ENCODE measurements at regions not wholly inside any gene's neighbourhood (a gene's known extent, or its start where the extent isn't known, plus 50 kb on each side); places are given as distances from the start of the nearest gene placed in this dataset.

- ChIA-PET RAD21 (ENCODE audit: unreplicated experiment) (no interaction called here), POLR2A (no interaction called here), SMC1A (ENCODE audit: uncharacterized antibody, unreplicated experiment) (no interaction called here), CTCF (no interaction called here)
- ATAC-seq: no peak
- FAIRE-seq: no peak
- TF ChIP-seq CHD1 (IDR thresholded peaks at IDR 0.05; ENCODE audit: low read depth, low read length) (no peak), RELA (IDR thresholded peaks at IDR 0.05; ENCODE audit: borderline replicate concordance, partially characterized antibody) (no peak), NKRF (conservative IDR thresholded peaks at IDR 0.05) (no peak)
- TF ChIP-seq, protein P1, sequence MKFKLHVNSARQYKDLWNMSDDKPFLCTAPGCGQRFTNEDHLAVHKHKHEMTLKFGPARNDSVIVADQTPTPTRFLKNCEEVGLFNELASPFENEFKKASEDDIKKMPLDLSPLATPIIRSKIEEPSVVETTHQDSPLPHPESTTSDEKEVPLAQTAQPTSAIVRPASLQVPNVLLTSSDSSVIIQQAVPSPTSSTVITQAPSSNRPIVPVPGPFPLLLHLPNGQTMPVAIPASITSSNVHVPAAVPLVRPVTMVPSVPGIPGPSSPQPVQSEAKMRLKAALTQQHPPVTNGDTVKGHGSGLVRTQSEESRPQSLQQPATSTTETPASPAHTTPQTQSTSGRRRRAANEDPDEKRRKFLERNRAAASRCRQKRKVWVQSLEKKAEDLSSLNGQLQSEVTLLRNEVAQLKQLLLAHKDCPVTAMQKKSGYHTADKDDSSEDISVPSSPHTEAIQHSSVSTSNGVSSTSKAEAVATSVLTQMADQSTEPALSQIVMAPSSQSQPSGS (IDR thresholded peaks at IDR 0.05; ENCODE audit: low read length): no peak
- no TSS peak for BruUV-seq (replicated peaks)
- no peak for DNase-seq (ENCODE audit: low read depth, low spot score)
- Histone ChIP-seq H3K9me3 (replicated peaks; ENCODE audit: control insufficient read depth, insufficient read depth, low read length) (no peaks in the 10 kb centered on the region), H2AFZ (ENCODE audit: control insufficient read depth, low read depth, low read length) (no peak overlapping the region), H3K9ac (ENCODE audit: control insufficient read depth, insufficient read depth, low read length) (no peak overlapping the region), H3K79me2 (ENCODE audit: control insufficient read depth, insufficient read depth, low read length) (no peaks in the 10 kb centered on the region), H3K4me1 (ENCODE audit: control insufficient read depth, insufficient read depth, low read length) (no peaks in the 10 kb centered on the region), H3K27ac (ENCODE audit: control insufficient read depth, insufficient read depth) (no peak overlapping the region), H4K20me1 (ENCODE audit: control insufficient read depth, insufficient read depth) (no peaks in the 10 kb centered on the region), H3K4me3 (no peak overlapping the region), H3K4me2 (ENCODE audit: control insufficient read depth, insufficient read depth) (no peak overlapping the region), H3K27me3 (replicated peaks in 1 of 2; ENCODE audit: control insufficient read depth in 2 of 2, insufficient read depth in 2 of 2, low read length in 1 of 2) (no peaks in the 10 kb centered on the region), H3K36me3 (ENCODE audit: control insufficient read depth in 2 of 2, insufficient read depth in 2 of 2, low read length in 1 of 2) (no peaks in the 10 kb centered on the region)
- intact Hi-C loops (cut with micrococcal nuclease; ENCODE audit: unreplicated experiment) (loop anchor here (10.0 kb wide), 1 partner anchor 360 kb away; no protein-coding TSS in a partner anchor), in situ Hi-C loops (cut with MboI) (no loop called here)
Measured at GRCh38 chr3:105154692-105155091, 212.0 kb upstream of the ALCAM start.
